Pons (tissue), 1 donor: ENCODE measurements at regions not wholly inside any gene's neighbourhood (a gene's known extent, or its start where the extent isn't known, plus 50 kb on each side); places are given as distances from the start of the nearest gene placed in this dataset.
A peak's percentile ranks its signal among the peaks of the same experiment; 100 is the strongest.

Experiments used
- DNase-seq: peaks from one replicate; pipeline ENCODE4 v3.0.0-alpha.2; 2016; ENCODE audit warnings: low spot score

- DNase-seq: no peak
Observed at GRCh38 chr11:95515371-95515770, 274.2 kb downstream of the FAM76B start.

- DNase-seq: no peak
Observed at GRCh38 chr11:95514416-95515110, 275.0 kb downstream of the FAM76B start.

GRCh38 chr11:95512682-95513081 lies 276.9 kb downstream of the FAM76B start:
- DNase-seq: peak; percentile 29

- DNase-seq: no peak
Observed at GRCh38 chr11:95512177-95512576, 277.4 kb downstream of the FAM76B start.

GRCh38 chr11:95508219-95508890 lies 277.4 kb upstream of the SESN3 start:
- no peak for DNase-seq

GRCh38 chr11:95507794-95508193 lies 276.8 kb upstream of the SESN3 start:
- DNase-seq: no peak

- no peak for DNase-seq
Observed at GRCh38 chr11:95506777-95507176, 275.8 kb upstream of the SESN3 start.

GRCh38 chr11:95505927-95506426 lies 275.0 kb upstream of the SESN3 start:
- no peak for DNase-seq

- no peak for DNase-seq
Observed at GRCh38 chr11:95503047-95503446, 272.0 kb upstream of the SESN3 start.

GRCh38 chr11:95502522-95502921 lies 271.5 kb upstream of the SESN3 start:
- DNase-seq: no peak

GRCh38 chr11:95501761-95502266 lies 270.8 kb upstream of the SESN3 start:
- no peak for DNase-seq

- no peak for DNase-seq
Observed at GRCh38 chr11:95500466-95500865, 269.5 kb upstream of the SESN3 start.

GRCh38 chr11:95499516-95500135 lies 268.6 kb upstream of the SESN3 start:
- DNase-seq: no peak

GRCh38 chr11:95498722-95499425 lies 267.9 kb upstream of the SESN3 start:
- no peak for DNase-seq

GRCh38 chr11:95496901-95497300 lies 265.9 kb upstream of the SESN3 start:
- no peak for DNase-seq

GRCh38 chr11:95495706-95496105 lies 264.7 kb upstream of the SESN3 start:
- no peak for DNase-seq

GRCh38 chr11:95494856-95495255 lies 263.9 kb upstream of the SESN3 start:
- no peak for DNase-seq

GRCh38 chr11:95494167-95494566 lies 263.2 kb upstream of the SESN3 start:
- no peak for DNase-seq

GRCh38 chr11:95490625-95491024 lies 259.6 kb upstream of the SESN3 start:
- no peak for DNase-seq

GRCh38 chr11:95487938-95488337 lies 256.9 kb upstream of the SESN3 start:
- DNase-seq: no peak

GRCh38 chr11:95487391-95487790 lies 256.4 kb upstream of the SESN3 start:
- DNase-seq: no peak

- peak; percentile 49 for DNase-seq
Observed at GRCh38 chr11:95486979-95487378, 256.0 kb upstream of the SESN3 start.
